IMR-90 (cell line): ENCODE measurements at regions not wholly inside any gene's neighbourhood (a gene's known extent, or its start where the extent isn't known, plus 50 kb on each side); places are given as distances from the start of the nearest gene placed in this dataset.

Experiments
- ATAC-seq: fragments of 200-7000 bp; cut with Tn5 transposase; 2 replicates; pipeline ENCODE4 v1.9.1; 2020; ENCODE audit warnings: low read depth, mild to moderate bottlenecking, moderate library complexity
- BruUV-seq: library from RNA; stranded (reverse); fragments of 400-500 nt; replicated peaks from 2 replicates; lab custom pipeline; 2021; lab: Mats Ljungman, UMichigan
- CTCF ChIA-PET: fragments of 300-600 bp; formaldehyde crosslinking; extraction: SDS; loops from one replicate; lab custom pipeline; 2021; ENCODE audit warnings: antibody characterized with exemption; lab: Yijun Ruan, JAX
- POLR2A ChIA-PET: fragments of 300-600 bp; sonication (Branson Sonifier 250); formaldehyde crosslinking; loops from one replicate; lab custom pipeline; 2022; ENCODE audit warnings: antibody characterized with exemption; ENCODE audit not compliant: unreplicated experiment; lab: Charles Lee
- DNase-seq: peaks from one replicate; pipeline ENCODE4 v3.0.0; 2013
- H2AFZ ChIP-seq: replicated peaks from 2 replicates; pipeline ENCODE3; 2013; ENCODE audit warnings: low read length, mild to moderate bottlenecking; ENCODE audit not compliant: poor library complexity
- H2AK5ac ChIP-seq: 2 replicates; pipeline ENCODE4 v1.6.1; 2013; ENCODE audit warnings: low read depth, low read length, inconsistent platforms
- H2AK9ac ChIP-seq: replicated peaks from 2 replicates; pipeline ENCODE3; 2013; ENCODE audit warnings: mild to moderate bottlenecking, low read depth, low read length, moderate library complexity; ENCODE audit not compliant: poor library complexity
- H2BK120ac ChIP-seq: 2 replicates; pipeline ENCODE4 v1.6.1; 2013; ENCODE audit warnings: low read depth, low read length, inconsistent platforms
- H2BK15ac ChIP-seq: 3 replicates; pipeline ENCODE4 v1.6.1; 2013; ENCODE audit warnings: low read depth, low read length, inconsistent platforms
- H2BK20ac ChIP-seq: 2 replicates; pipeline ENCODE4 v1.6.1; 2013; ENCODE audit warnings: low read depth, mild to moderate bottlenecking, inconsistent platforms, low read length, moderate library complexity
- H2BK5ac ChIP-seq: 2 replicates; pipeline ENCODE4 v1.6.1; 2013; ENCODE audit warnings: mild to moderate bottlenecking, low read depth, low read length, inconsistent platforms; ENCODE audit not compliant: poor library complexity, severe bottlenecking
- H3K14ac ChIP-seq: replicated peaks from 2 replicates; pipeline ENCODE4 v1.6.1; 2013; ENCODE audit warnings: low read depth, low read length, inconsistent platforms
- H3K18ac ChIP-seq: 2 replicates; pipeline ENCODE4 v1.6.1; 2013; ENCODE audit warnings: low read depth, low read length, control low read depth
- H3K23ac ChIP-seq: 2 replicates; pipeline ENCODE4 v1.6.1; 2013; ENCODE audit warnings: low read depth, low read length, inconsistent platforms
- H3K27ac ChIP-seq: 2 replicates; pipeline ENCODE4 v1.5.1; 2013; ENCODE audit warnings: mild to moderate bottlenecking, control low read depth, low read length; ENCODE audit not compliant: insufficient read depth
- H3K27me3 ChIP-seq: 2 replicates; pipeline ENCODE4 v1.6.1; 2013; ENCODE audit warnings: low read length; ENCODE audit not compliant: control insufficient read depth, insufficient read depth
- H3K36me3 ChIP-seq: 2 replicates; pipeline ENCODE4 v1.6.1; 2013; ENCODE audit warnings: low read length, mixed read lengths; ENCODE audit not compliant: control insufficient read depth, insufficient read depth
- H3K4ac ChIP-seq: 2 replicates; pipeline ENCODE4 v1.6.1; 2013; ENCODE audit warnings: low read depth, low read length, inconsistent platforms
- H3K4me1 ChIP-seq: 2 replicates; pipeline ENCODE4 v1.6.1; 2013; ENCODE audit warnings: low read length, mixed read lengths; ENCODE audit not compliant: control insufficient read depth, insufficient read depth
- H3K4me2 ChIP-seq: 2 replicates; pipeline ENCODE4 v1.6.1; 2013; ENCODE audit warnings: low read depth, mild to moderate bottlenecking, control low read depth, low read length, moderate library complexity
- H3K4me3 ChIP-seq: 2 replicates; pipeline ENCODE4 v1.5.1; 2013; ENCODE audit warnings: low read depth, mild to moderate bottlenecking, control low read depth, low read length, moderate library complexity; ENCODE audit not compliant: insufficient read depth
- H3K56ac ChIP-seq: 2 replicates; pipeline ENCODE4 v1.6.1; 2013; ENCODE audit warnings: low read length, inconsistent platforms; ENCODE audit not compliant: insufficient read depth; ENCODE audit errors: extremely low read depth
- H3K79me1 ChIP-seq, 2 experiments: 2 replicates each; pipeline ENCODE4 v1.6.1; 2013; ENCODE audit warnings: low read length in 2 of 2, inconsistent platforms in 1 of 2, low read depth in 1 of 2
- H3K9ac ChIP-seq: 2 replicates; pipeline ENCODE4 v1.6.1; 2013; ENCODE audit warnings: low read depth, low read length, control low read depth
- H3K9me1 ChIP-seq: 2 replicates; pipeline ENCODE4 v1.6.1; 2013; ENCODE audit warnings: low read length, inconsistent platforms; ENCODE audit not compliant: insufficient read depth
- H3K9me3 ChIP-seq: 2 replicates; pipeline ENCODE4 v1.6.1; 2013; ENCODE audit warnings: low read length; ENCODE audit not compliant: control insufficient read depth, insufficient read depth
- H4K20me1 ChIP-seq: 2 replicates; pipeline ENCODE4 v1.6.1; 2013; ENCODE audit warnings: low read length, inconsistent platforms; ENCODE audit not compliant: insufficient read depth
- H4K5ac ChIP-seq: 2 replicates; pipeline ENCODE4 v1.6.1; 2013; ENCODE audit warnings: mild to moderate bottlenecking, low read depth, low read length, control low read depth
- H4K8ac ChIP-seq, 2 experiments: 2 replicates each; pipeline ENCODE4 v1.6.1; 2013; ENCODE audit warnings: low read depth in 2 of 2, low read length in 2 of 2, control low read depth in 1 of 2, inconsistent platforms in 1 of 2
- H4K91ac ChIP-seq: 2 replicates; pipeline ENCODE4 v1.6.1; 2013; ENCODE audit warnings: low read depth, low read length, inconsistent platforms; ENCODE audit not compliant: insufficient read depth
- BHLHE40 ChIP-seq: fragments of 150-350 bp; IDR thresholded peaks from 2 replicates; pipeline ENCODE4 v1.6.1; 2016; ENCODE audit warnings: mild to moderate bottlenecking, low read depth, low read length
- CTCF ChIP-seq: conservative IDR thresholded peaks from 2 replicates; pipeline ENCODE4 v1.5.1; 2012; ENCODE audit warnings: mild to moderate bottlenecking, low read depth, low read length, improper control_type of control experiment
- FOS ChIP-seq: fragments of 150-350 bp; IDR thresholded peaks from 2 replicates; pipeline ENCODE4 v1.6.1; 2016; ENCODE audit warnings: low read depth, low read length
- MXI1 ChIP-seq: IDR thresholded peaks from 2 replicates; pipeline ENCODE4 v1.6.1; 2012; ENCODE audit warnings: low read depth, mild to moderate bottlenecking, low read length, moderate library complexity, borderline replicate concordance
- RAD21 ChIP-seq: IDR thresholded peaks from 2 replicates; pipeline ENCODE4 v1.6.1; 2012; ENCODE audit warnings: low read length, improper control_type of control experiment
- RFX5 ChIP-seq: IDR thresholded peaks from 2 replicates; pipeline ENCODE4 v1.8.0; 2012; ENCODE audit warnings: low read depth, mild to moderate bottlenecking, low read length, moderate library complexity
- SMC3 ChIP-seq: fragments of 150-350 bp; IDR thresholded peaks from 2 replicates; pipeline ENCODE4 v1.6.1; 2016; ENCODE audit warnings: low read depth, mild to moderate bottlenecking, antibody characterized with exemption, low read length, moderate library complexity
- USF2 ChIP-seq: fragments of 150-350 bp; IDR thresholded peaks from 2 replicates; pipeline ENCODE4 v1.6.1; 2017; ENCODE audit warnings: mild to moderate bottlenecking, antibody characterized with exemption, low read length, low read depth
- WGBS, 2 experiments: methylation state at CpG; one replicate each; pipeline versions ENCODE4 v1.1.5 to v1.1.7; 2013; ENCODE audit warnings: missing lambda C conversion rate in 2 of 2; ENCODE audit not compliant: insufficient read length in 1 of 2; ENCODE audit errors: extremely low coverage in 2 of 2; 5-methylcytosine and 5-hydroxymethylcytosine counted together
- dilution Hi-C: fragments of 300-500 bp; cut with HindIII; formaldehyde crosslinking; loops from one replicate; pipeline ENCODE4 v1.14.3; 2018; ENCODE audit warnings: low sequenced_read_pairs; ENCODE audit not compliant: unreplicated experiment
- in situ Hi-C: fragments of 300-500 bp; cut with MboI; formaldehyde crosslinking; loops from 3 replicates; pipeline ENCODE4 v1.14.3; 2019; ENCODE audit warnings: low sequenced_read_pairs, inconsistent platforms, mixed read lengths
- intact Hi-C: fragments of 100-400 bp; cut with micrococcal nuclease; formaldehyde crosslinking; loops from 2 replicates; pipeline ENCODE4 v1.10.0; 2022

GRCh38 chr5:91490316-91490715, 107.2 kb upstream of the ARRDC3 start:
- Histone ChIP-seq H3K56ac (no peak overlapping the region), H3K4me2 (no peak overlapping the region), H3K4me1 (no peaks in the 10 kb centered on the region), H4K8ac (no peak overlapping the region), H3K18ac (no peak overlapping the region), H2BK20ac (no peak overlapping the region), H3K4me3 (no peak overlapping the region), H2AK9ac (no peak overlapping the region), H4K20me1 (no peaks in the 10 kb centered on the region), H3K14ac (no peak overlapping the region), H3K4ac (no peak overlapping the region), H4K91ac (no peak overlapping the region), H3K79me1 (no peaks in the 10 kb centered on the region), H3K36me3 (no peaks in the 10 kb centered on the region), H3K27ac (no peak overlapping the region), H3K9ac (no peak overlapping the region), H3K27me3 (no peaks in the 10 kb centered on the region), H3K9me3 (no peaks in the 10 kb centered on the region), H2AK5ac (no peak overlapping the region), H2BK5ac (no peak overlapping the region), H2AFZ (no peak overlapping the region), H2BK15ac (no peak overlapping the region), H4K5ac (no peak overlapping the region), H3K9me1 (no peaks in the 10 kb centered on the region), H2BK120ac (no peak overlapping the region), H3K23ac (no peak overlapping the region)
- ATAC-seq (no peak), DNase-seq (no peak)
- intact Hi-C loops (no loop called here), in situ Hi-C loops (no loop called here), dilution Hi-C loops (no loop called here)
- TF ChIP-seq RAD21 (no peak), RFX5 (no peak), SMC3 (no peak), BHLHE40 (no peak), CTCF (no peak), MXI1 (no peak), FOS (no peak), USF2 (no peak)
- no TSS peak for BruUV-seq
- WGBS, 2 experiments, result no CpG with 5 or more reads among the region's 3 CpGs
- ChIA-PET POLR2A (no interaction called here), CTCF (no interaction called here)
